ENCODE measurements at regions not wholly inside any gene's neighbourhood (a gene's known extent, or its start where the extent isn't known, plus 50 kb on each side); places are given as distances from the start of the nearest gene placed in this dataset.

- no peak for TF ChIP-seq POLR2A (IDR thresholded peaks at IDR 0.05)
- no peak for TF ChIP-seq CTCF (IDR thresholded peaks at IDR 0.05)
- no peak for TF ChIP-seq POLR2AphosphoS5 (IDR thresholded peaks at IDR 0.05)
- TF ChIP-seq EP300 (IDR thresholded peaks at IDR 0.05), result no peak
Observed at GRCh38 chr13:106281426-106281825, 254.0 kb downstream of the EFNB2 start.
